ENCODE measurements at regions not wholly inside any gene's neighbourhood (a gene's known extent, or its start where the extent isn't known, plus 50 kb on each side); places are given as distances from the start of the nearest gene placed in this dataset.

DNA sequence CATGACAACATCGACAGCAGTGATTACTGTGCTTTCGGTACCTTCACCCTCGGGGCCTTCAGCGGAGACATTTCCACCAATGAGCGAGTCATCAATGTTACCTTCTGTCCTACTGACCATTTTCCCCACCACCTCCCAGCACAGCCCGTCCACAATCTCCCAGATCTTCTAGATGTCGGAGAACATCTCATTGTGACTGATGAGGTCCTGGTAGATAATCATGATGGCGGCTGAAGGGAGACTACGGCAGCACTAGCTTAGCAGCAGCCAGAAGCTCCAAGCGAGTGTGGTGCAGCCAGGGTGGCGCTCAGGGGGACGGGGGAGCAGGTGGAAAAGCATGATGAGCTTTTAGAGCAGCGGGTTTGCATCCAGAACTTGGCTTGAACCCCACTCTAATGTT is 379.0 kb downstream of the TLR4 start:
- TF ChIP-seq POLR2AphosphoS5 (IDR thresholded peaks at IDR 0.05; ENCODE audit: low read depth, low read length) (no peak), FOXP2 (optimal IDR thresholded peaks at IDR 0.05; ENCODE audit: borderline replicate concordance, extremely low read depth, extremely low read length, insufficient read depth) (no peak), SIN3A (IDR thresholded peaks at IDR 0.05; ENCODE audit: borderline replicate concordance, insufficient read depth, low read length) (no peak), TAF1 (IDR thresholded peaks at IDR 0.05; ENCODE audit: borderline replicate concordance, insufficient read depth, low read length) (no peak)
- TF ChIP-seq, protein P1, sequence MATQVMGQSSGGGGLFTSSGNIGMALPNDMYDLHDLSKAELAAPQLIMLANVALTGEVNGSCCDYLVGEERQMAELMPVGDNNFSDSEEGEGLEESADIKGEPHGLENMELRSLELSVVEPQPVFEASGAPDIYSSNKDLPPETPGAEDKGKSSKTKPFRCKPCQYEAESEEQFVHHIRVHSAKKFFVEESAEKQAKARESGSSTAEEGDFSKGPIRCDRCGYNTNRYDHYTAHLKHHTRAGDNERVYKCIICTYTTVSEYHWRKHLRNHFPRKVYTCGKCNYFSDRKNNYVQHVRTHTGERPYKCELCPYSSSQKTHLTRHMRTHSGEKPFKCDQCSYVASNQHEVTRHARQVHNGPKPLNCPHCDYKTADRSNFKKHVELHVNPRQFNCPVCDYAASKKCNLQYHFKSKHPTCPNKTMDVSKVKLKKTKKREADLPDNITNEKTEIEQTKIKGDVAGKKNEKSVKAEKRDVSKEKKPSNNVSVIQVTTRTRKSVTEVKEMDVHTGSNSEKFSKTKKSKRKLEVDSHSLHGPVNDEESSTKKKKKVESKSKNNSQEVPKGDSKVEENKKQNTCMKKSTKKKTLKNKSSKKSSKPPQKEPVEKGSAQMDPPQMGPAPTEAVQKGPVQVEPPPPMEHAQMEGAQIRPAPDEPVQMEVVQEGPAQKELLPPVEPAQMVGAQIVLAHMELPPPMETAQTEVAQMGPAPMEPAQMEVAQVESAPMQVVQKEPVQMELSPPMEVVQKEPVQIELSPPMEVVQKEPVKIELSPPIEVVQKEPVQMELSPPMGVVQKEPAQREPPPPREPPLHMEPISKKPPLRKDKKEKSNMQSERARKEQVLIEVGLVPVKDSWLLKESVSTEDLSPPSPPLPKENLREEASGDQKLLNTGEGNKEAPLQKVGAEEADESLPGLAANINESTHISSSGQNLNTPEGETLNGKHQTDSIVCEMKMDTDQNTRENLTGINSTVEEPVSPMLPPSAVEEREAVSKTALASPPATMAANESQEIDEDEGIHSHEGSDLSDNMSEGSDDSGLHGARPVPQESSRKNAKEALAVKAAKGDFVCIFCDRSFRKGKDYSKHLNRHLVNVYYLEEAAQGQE (IDR thresholded peaks at IDR 0.05; ENCODE audit: insufficient read depth in 1 of 2, low read depth in 2 of 2, low read length in 2 of 2): no peak
